Prostate gland (tissue), 2 donors: ENCODE measurements at regions not wholly inside any gene's neighbourhood (a gene's known extent, or its start where the extent isn't known, plus 50 kb on each side); places are given as distances from the start of the nearest gene placed in this dataset.

Experiments used
- DNase-seq: peaks from one replicate; pipeline ENCODE4 v3.0.0-alpha.2; 2019; ENCODE audit warnings: low spot score
- H3K27ac ChIP-seq, 2 donors: fragments of 200-600 bp; sonication (generic); 2 replicates each; pipeline ENCODE4 v1.5.1; 2017 to 2019
- H3K27me3 ChIP-seq: fragments of 200-600 bp; sonication (generic); replicated peaks from 2 replicates; pipeline ENCODE4 v1.5.1; 2019; ENCODE audit not compliant: insufficient read depth
- H3K36me3 ChIP-seq, 2 donors: fragments of 200-600 bp; sonication (generic); 1 replicate in 1 of 2; 2 replicates in 1 of 2; pipeline versions ENCODE4 v1.5.1 to v1.8.1; 2017 to 2019
- H3K4me1 ChIP-seq: fragments of 200-600 bp; sonication (generic); replicated peaks from 2 replicates; pipeline ENCODE4 v1.5.1; 2019
- H3K4me3 ChIP-seq, 2 donors: fragments of 200-600 bp; sonication (generic); 2 replicates each; pipeline ENCODE4 v1.5.1; 2017 to 2019
- H3K9me3 ChIP-seq: fragments of 200-600 bp; sonication (generic); 2 replicates; pipeline ENCODE4 v1.5.1; 2017
- CTCF ChIP-seq, 4 experiments: fragments of 200-600 bp in 2 of 4; fragments of 450-650 bp in 2 of 4; sonication (generic) in 2 of 4; IDR thresholded peaks; 1 replicate in 3 of 4; 2 replicates in 1 of 4; pipeline ENCODE4 v1.5.1; 2016 to 2019; ENCODE audit warnings: antibody characterized with exemption in 4 of 4, mild to moderate bottlenecking in 2 of 4, moderate library complexity in 2 of 4
- POLR2A ChIP-seq: fragments of 450-650 bp; IDR thresholded peaks from one replicate; pipeline ENCODE4 v1.6.1; 2016; ENCODE audit warnings: antibody characterized with exemption, mild to moderate bottlenecking
- POLR2AphosphoS5 ChIP-seq: sonication (generic); formaldehyde crosslinking; IDR thresholded peaks from one replicate; pipeline ENCODE4 v1.6.1; 2017; ENCODE audit warnings: antibody characterized with exemption
- WGBS: methylation state at CpG from one replicate; pipeline ENCODE4 v1.1.5; 2018; 5-methylcytosine and 5-hydroxymethylcytosine counted together
- intact Hi-C: fragments of 100-400 bp; cut with DNase I; formaldehyde crosslinking; loops from one replicate; pipeline ENCODE4 v1.14.2; 2022

GRCh38 chr3:14332392-14332791 is 70.0 kb upstream of the SLC6A6 start:
- WGBS: 98% methylated on average over 5 of the region's 5 CpGs
- H3K4me1 ChIP-seq: peaks cover 6% of the 10 kb centered on the region
- H3K4me3 ChIP-seq: no peak overlapping the region
- TF ChIP-seq POLR2A (no peak), CTCF (IDR thresholded peaks at IDR 0.05) (no peak), POLR2AphosphoS5 (no peak)
- no peaks in the 10 kb centered on the region for H3K36me3 ChIP-seq
- H3K27me3 ChIP-seq: no peaks in the 10 kb centered on the region
- no peaks in the 10 kb centered on the region for H3K9me3 ChIP-seq
- no peak overlapping the region for H3K27ac ChIP-seq
- no peak for DNase-seq
- intact Hi-C loops: no loop called here

GRCh38 chr3:14333215-14333614 is 69.2 kb upstream of the SLC6A6 start:
- Histone ChIP-seq H3K9me3 (no peaks in the 10 kb centered on the region), H3K27ac (no peak overlapping the region), H3K27me3 (no peaks in the 10 kb centered on the region), H3K4me3 (no peak overlapping the region), H3K36me3 (no peaks in the 10 kb centered on the region), H3K4me1 (peaks cover 6% of the 10 kb centered on the region)
- 71% methylated on average over 1 of the region's 1 CpG for WGBS
- intact Hi-C loops: no loop called here
- DNase-seq: no peak
- TF ChIP-seq CTCF (IDR thresholded peaks at IDR 0.05) (no peak), POLR2A (no peak), POLR2AphosphoS5 (no peak)

DNA sequence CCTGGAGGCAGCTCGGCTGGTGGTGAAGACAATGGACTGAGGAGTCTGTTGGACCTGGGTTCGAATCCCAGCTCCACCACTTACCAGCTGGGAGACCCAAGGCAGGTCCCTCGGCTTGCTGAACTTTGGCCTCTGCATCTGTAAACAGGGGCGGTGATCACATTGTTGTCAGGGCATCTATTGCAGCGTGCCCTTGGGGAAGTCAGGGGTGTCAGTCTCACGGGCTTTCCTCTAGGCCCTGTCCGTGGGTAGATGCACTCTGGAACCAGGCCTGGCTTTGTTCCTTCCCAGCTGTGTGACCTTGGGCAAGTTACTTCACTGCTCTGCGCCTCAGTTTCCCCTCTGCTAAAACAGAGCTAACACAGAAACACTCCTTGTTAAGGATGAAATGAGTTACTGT is 68.8 kb upstream of the SLC6A6 start:
- TF ChIP-seq POLR2A: no peak
- no peak for TF ChIP-seq CTCF (IDR thresholded peaks at IDR 0.05)
- no peak for TF ChIP-seq POLR2AphosphoS5
- Histone ChIP-seq H3K27ac (no peak overlapping the region), H3K4me3 (no peak overlapping the region), H3K36me3 (no peaks in the 10 kb centered on the region), H3K4me1 (peaks cover 6% of the 10 kb centered on the region), H3K9me3 (no peaks in the 10 kb centered on the region), H3K27me3 (no peaks in the 10 kb centered on the region)
- 87% methylated on average over 8 of the region's 8 CpGs for WGBS
- no peak for DNase-seq
- intact Hi-C loops: no loop called here

DNA sequence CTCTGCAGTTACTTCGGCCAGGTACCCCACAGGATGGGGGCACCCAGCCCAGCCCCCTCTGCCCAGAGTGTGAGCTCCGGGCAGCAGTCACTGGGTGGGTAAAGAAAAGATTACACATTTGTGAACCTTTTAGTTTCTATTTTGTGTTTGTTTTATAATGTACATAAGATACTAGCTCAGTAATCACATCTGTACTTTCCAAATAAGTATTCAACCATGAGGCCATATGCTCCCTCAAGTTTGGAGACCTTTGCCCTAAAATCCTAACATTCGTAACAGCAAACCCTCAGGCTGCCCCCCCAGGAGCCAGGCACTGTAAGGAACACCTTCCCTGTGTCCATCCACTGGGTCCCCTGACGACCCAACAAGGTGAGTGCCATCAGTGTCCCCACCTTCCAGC is 68.3 kb upstream of the SLC6A6 start:
- intact Hi-C loops: no loop called here
- Histone ChIP-seq H3K9me3 (no peaks in the 10 kb centered on the region), H3K4me3 (no peak overlapping the region), H3K27ac (no peak overlapping the region), H3K27me3 (no peaks in the 10 kb centered on the region), H3K4me1 (peaks cover 6% of the 10 kb centered on the region), H3K36me3 (no peaks in the 10 kb centered on the region)
- no peak for TF ChIP-seq POLR2A
- WGBS: 81% methylated on average over 4 of the region's 4 CpGs
- no peak for DNase-seq

GRCh38 chr3:14334936-14335335 is 67.5 kb upstream of the SLC6A6 start:
- TF ChIP-seq POLR2AphosphoS5 (no peak), CTCF (IDR thresholded peaks at IDR 0.05) (no peak), POLR2A (no peak)
- H3K27ac ChIP-seq: no peak overlapping the region
- no peak overlapping the region for H3K4me3 ChIP-seq
- H3K4me1 ChIP-seq: peaks cover 6% of the 10 kb centered on the region
- no peaks in the 10 kb centered on the region for H3K36me3 ChIP-seq
- no peaks in the 10 kb centered on the region for H3K27me3 ChIP-seq
- no peaks in the 10 kb centered on the region for H3K9me3 ChIP-seq
- WGBS: 89% methylated on average over 7 of the region's 7 CpGs
- intact Hi-C loops: no loop called here
- DNase-seq: no peak
